ENCODE measurements at regions not wholly inside any gene's neighbourhood (a gene's known extent, or its start where the extent isn't known, plus 50 kb on each side); places are given as distances from the start of the nearest gene placed in this dataset.

- TF ChIP-seq POLR2AphosphoS5 (IDR thresholded peaks at IDR 0.05; ENCODE audit: low read depth, low read length) (no peak), TAF1 (IDR thresholded peaks at IDR 0.05; ENCODE audit: low read depth, low read length) (no peak)
Observed at GRCh38 chr10:34010891-34011290, 676.4 kb upstream of the NRP1 start.

Measured in GM12891 (cell line).